SK-N-SH treated with all-trans-retinoic acid at 6 μM for 48 hours (cell line): ENCODE measurements at regions not wholly inside any gene's neighbourhood (a gene's known extent, or its start where the extent isn't known, plus 50 kb on each side); places are given as distances from the start of the nearest gene placed in this dataset.

ENCODE experiments used
- ISL1 ChIP-seq: fragments of 250-450 bp; sonication (Bioruptor Pico); IDR thresholded peaks from 2 replicates; pipeline ENCODE4 v2.1.2; 2022; ENCODE audit warnings: mild to moderate bottlenecking, moderate library complexity
- PATZ1 ChIP-seq: fragments of 250-450 bp; sonication (Bioruptor Pico); IDR thresholded peaks from 2 replicates; pipeline ENCODE4 v1.8.0; 2020; ENCODE audit warnings: mild to moderate bottlenecking, moderate library complexity, borderline replicate concordance
- ZFP30 ChIP-seq: fragments of 450-650 bp; formaldehyde crosslinking; IDR thresholded peaks from 2 replicates; pipeline ENCODE4 v1.5.0; 2022; ENCODE audit warnings: mild to moderate bottlenecking, moderate library complexity

- no peak for TF ChIP-seq PATZ1
- no peak for TF ChIP-seq ZFP30
- no peak for TF ChIP-seq ISL1
Measured at GRCh38 chr7:138359870-138360559, 100.0 kb upstream of the TRIM24 start.
